ENCODE measurements at regions not wholly inside any gene's neighbourhood (a gene's known extent, or its start where the extent isn't known, plus 50 kb on each side); places are given as distances from the start of the nearest gene placed in this dataset.

DNA sequence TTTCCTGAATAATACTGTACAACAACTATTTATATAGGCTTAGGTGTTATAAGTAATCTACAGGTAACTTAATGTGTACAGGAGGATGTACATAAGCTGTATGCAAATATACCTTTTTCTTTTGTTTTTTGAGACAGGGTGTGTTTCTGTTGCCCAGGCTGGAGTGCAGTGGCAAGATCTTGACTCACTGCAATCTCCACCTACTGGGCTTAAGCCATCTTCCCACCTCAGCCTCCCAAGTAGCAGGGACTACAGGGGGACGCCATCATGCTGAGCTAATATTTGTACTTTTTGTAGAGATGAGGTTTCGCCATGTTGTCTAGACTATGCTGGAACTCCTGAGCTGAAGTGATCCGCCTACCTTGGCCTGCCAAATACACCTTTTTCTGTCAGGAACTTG is 191.7 kb upstream of the ZNF217 start:
- TF ChIP-seq, protein P1, sequence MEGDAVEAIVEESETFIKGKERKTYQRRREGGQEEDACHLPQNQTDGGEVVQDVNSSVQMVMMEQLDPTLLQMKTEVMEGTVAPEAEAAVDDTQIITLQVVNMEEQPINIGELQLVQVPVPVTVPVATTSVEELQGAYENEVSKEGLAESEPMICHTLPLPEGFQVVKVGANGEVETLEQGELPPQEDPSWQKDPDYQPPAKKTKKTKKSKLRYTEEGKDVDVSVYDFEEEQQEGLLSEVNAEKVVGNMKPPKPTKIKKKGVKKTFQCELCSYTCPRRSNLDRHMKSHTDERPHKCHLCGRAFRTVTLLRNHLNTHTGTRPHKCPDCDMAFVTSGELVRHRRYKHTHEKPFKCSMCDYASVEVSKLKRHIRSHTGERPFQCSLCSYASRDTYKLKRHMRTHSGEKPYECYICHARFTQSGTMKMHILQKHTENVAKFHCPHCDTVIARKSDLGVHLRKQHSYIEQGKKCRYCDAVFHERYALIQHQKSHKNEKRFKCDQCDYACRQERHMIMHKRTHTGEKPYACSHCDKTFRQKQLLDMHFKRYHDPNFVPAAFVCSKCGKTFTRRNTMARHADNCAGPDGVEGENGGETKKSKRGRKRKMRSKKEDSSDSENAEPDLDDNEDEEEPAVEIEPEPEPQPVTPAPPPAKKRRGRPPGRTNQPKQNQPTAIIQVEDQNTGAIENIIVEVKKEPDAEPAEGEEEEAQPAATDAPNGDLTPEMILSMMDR (IDR thresholded peaks at IDR 0.05; ENCODE audit: unreplicated experiment) = no peak
- no peak for DNase-seq
- H3K27ac Mint-ChIP-seq (ENCODE audit: unreplicated experiment) = peak overlapping the region; percentile 78
- H3K4me3 Mint-ChIP-seq (ENCODE audit: low read depth, unreplicated experiment) = no peak overlapping the region
- peaks cover 34% of the 10 kb centered on the region for H3K4me1 Mint-ChIP-seq (ENCODE audit: low read depth, unreplicated experiment)
- H3K27me3 Mint-ChIP-seq (ENCODE audit: unreplicated experiment) = no peaks in the 10 kb centered on the region
- intact Hi-C loops (cut with micrococcal nuclease; ENCODE audit: unreplicated experiment) = loop anchor here (5.0 kb wide), 1 partner anchor 208 kb away; no protein-coding TSS in a partner anchor
- no TSS peak for BruUV-seq (replicated peaks)
- H3K9me3 Mint-ChIP-seq (ENCODE audit: low read depth, unreplicated experiment) = no peaks in the 10 kb centered on the region
- CTCF ChIA-PET = interaction anchor here (0.7 to 2.4 kb wide), 5 partner anchors 12 to 145 kb away, joined by 3 to 10 read pairs (median 3); no protein-coding TSS in a partner anchor
- H3K36me3 Mint-ChIP-seq (ENCODE audit: insufficient read depth, unreplicated experiment) = peaks cover 16% of the 10 kb centered on the region

DNA sequence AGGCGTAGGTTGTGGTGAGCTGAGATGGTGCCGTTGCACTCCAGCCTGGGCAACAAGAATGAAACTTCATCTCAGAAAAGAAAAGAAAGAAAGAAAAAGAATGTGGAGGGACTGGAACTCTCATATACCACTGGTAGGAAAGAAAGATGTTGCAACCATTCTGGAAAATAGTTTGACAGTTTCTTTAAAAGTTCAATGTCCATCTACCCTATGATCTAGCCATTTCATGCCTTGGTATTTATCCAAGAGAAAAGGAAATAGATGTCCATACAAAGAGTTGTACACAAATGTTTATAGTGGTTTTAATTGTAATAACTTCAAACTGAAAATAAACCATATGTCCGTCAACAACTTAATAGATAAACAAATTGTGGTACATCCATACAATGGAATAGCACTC is 190.1 kb upstream of the ZNF217 start:
- intact Hi-C loops (cut with micrococcal nuclease; ENCODE audit: unreplicated experiment) = no loop called here
- TF ChIP-seq, protein P1 (IDR thresholded peaks at IDR 0.05; ENCODE audit: unreplicated experiment) = no peak
- H3K4me3 Mint-ChIP-seq (ENCODE audit: low read depth, unreplicated experiment) = no peak overlapping the region
- no TSS peak for BruUV-seq (replicated peaks)
- no peak overlapping the region for H3K27ac Mint-ChIP-seq (ENCODE audit: unreplicated experiment)
- no peak for DNase-seq
- H3K9me3 Mint-ChIP-seq (ENCODE audit: low read depth, unreplicated experiment) = no peaks in the 10 kb centered on the region
- peaks cover 32% of the 10 kb centered on the region for H3K4me1 Mint-ChIP-seq (ENCODE audit: low read depth, unreplicated experiment)
- no peaks in the 10 kb centered on the region for H3K27me3 Mint-ChIP-seq (ENCODE audit: unreplicated experiment)
- peaks cover 19% of the 10 kb centered on the region for H3K36me3 Mint-ChIP-seq (ENCODE audit: insufficient read depth, unreplicated experiment)
- CTCF ChIA-PET = interaction anchor here (0.8 kb wide), 1 partner anchor 82 kb away, joined by 3 read pairs; no protein-coding TSS in a partner anchor

DNA sequence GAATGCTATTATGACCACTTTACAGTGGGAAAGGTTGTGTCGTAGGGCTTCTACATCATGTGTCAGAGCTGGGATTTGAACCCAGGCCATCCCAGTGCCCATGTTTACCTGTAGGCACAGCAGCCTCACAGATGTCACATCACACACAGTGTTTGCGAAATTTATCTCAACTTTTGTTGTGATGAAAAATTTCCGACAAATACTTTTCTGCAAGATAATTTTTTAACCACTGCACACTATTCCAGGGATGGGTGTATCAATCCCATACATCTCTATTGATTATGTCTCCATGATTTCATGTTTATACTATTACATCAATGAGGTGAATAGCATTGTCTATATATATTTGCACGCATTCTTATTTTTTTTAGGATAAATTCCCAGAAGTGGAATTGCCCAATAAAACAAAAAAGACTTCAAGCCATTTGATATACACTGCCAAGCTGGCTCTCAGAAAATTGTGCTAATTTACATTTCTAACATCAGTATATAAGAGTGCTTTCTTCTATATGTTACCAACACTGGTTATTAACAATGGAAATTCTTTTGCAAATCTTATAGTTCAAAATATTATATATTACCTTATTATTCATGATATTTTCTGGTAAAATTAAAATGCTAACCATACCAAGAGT is 189.1 kb upstream of the ZNF217 start:
- no peak overlapping the region for H3K27ac Mint-ChIP-seq (ENCODE audit: unreplicated experiment)
- peaks cover 19% of the 10 kb centered on the region for H3K36me3 Mint-ChIP-seq (ENCODE audit: insufficient read depth, unreplicated experiment)
- H3K9me3 Mint-ChIP-seq (ENCODE audit: low read depth, unreplicated experiment) = no peaks in the 10 kb centered on the region
- CTCF ChIA-PET = no interaction called here
- peaks cover 25% of the 10 kb centered on the region for H3K4me1 Mint-ChIP-seq (ENCODE audit: low read depth, unreplicated experiment)
- no peak overlapping the region for H3K4me3 Mint-ChIP-seq (ENCODE audit: low read depth, unreplicated experiment)
- no TSS peak for BruUV-seq (replicated peaks)
- TF ChIP-seq, protein P1 (IDR thresholded peaks at IDR 0.05; ENCODE audit: unreplicated experiment) = no peak
- intact Hi-C loops (cut with micrococcal nuclease; ENCODE audit: unreplicated experiment) = no loop called here
- H3K27me3 Mint-ChIP-seq (ENCODE audit: unreplicated experiment) = no peaks in the 10 kb centered on the region
- DNase-seq = no peak

DNA sequence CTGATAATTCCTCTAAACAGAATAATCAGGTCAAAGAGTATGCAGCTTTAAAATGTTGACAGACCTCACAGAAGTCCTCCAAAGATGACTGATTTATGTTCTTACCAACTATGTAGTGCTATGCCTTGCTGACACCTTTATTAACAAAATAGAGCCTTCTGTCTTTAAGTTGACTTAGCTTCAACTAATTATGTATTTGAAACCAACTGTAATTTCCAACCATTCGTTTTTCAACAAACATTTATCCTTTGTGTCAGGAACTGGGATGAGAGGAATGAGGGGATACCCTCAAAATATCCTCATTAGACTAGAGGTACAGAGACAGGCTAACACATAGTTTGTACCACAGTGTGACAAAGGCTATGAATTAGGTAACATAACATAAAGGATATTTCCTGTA is 186.2 kb upstream of the ZNF217 start:
- H3K36me3 Mint-ChIP-seq (ENCODE audit: insufficient read depth, unreplicated experiment) = peaks cover 3% of the 10 kb centered on the region
- peaks cover 3% of the 10 kb centered on the region for H3K4me1 Mint-ChIP-seq (ENCODE audit: low read depth, unreplicated experiment)
- H3K4me3 Mint-ChIP-seq (ENCODE audit: low read depth, unreplicated experiment) = no peak overlapping the region
- no peaks in the 10 kb centered on the region for H3K9me3 Mint-ChIP-seq (ENCODE audit: low read depth, unreplicated experiment)
- no TSS peak for BruUV-seq (replicated peaks)
- DNase-seq = no peak
- no peaks in the 10 kb centered on the region for H3K27me3 Mint-ChIP-seq (ENCODE audit: unreplicated experiment)
- H3K27ac Mint-ChIP-seq (ENCODE audit: unreplicated experiment) = no peak overlapping the region
- CTCF ChIA-PET = interaction anchor here (0.6 to 1.2 kb wide), 5 partner anchors 14 to 168 kb away, joined by 3 read pairs; no protein-coding TSS in a partner anchor
- intact Hi-C loops (cut with micrococcal nuclease; ENCODE audit: unreplicated experiment) = no loop called here
- TF ChIP-seq, protein P1 (IDR thresholded peaks at IDR 0.05; ENCODE audit: unreplicated experiment) = no peak

Data from Calu3 (cell line).